ENCODE measurements at regions not wholly inside any gene's neighbourhood (a gene's known extent, or its start where the extent isn't known, plus 50 kb on each side); places are given as distances from the start of the nearest gene placed in this dataset.

DNA sequence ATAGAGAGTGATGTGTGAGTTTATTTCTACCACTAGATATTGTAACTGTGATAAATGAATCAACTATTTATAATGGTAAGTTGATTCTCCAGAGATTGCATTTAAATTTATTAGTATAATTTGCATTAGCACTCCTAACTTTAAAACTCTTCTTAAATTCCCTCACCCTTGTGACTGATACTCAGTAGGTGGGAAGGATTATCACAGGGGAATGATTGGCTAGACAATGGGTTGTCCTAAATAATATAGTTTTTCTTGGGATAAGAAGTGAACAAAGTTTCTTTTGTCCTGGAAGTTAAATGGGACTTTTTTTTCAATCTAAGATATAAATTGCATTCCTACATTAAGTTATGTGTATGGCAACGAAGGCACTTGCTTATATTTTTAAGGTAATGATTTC is 169.2 kb upstream of the PITX2 start (continued):
- TF ChIP-seq, protein P1, sequence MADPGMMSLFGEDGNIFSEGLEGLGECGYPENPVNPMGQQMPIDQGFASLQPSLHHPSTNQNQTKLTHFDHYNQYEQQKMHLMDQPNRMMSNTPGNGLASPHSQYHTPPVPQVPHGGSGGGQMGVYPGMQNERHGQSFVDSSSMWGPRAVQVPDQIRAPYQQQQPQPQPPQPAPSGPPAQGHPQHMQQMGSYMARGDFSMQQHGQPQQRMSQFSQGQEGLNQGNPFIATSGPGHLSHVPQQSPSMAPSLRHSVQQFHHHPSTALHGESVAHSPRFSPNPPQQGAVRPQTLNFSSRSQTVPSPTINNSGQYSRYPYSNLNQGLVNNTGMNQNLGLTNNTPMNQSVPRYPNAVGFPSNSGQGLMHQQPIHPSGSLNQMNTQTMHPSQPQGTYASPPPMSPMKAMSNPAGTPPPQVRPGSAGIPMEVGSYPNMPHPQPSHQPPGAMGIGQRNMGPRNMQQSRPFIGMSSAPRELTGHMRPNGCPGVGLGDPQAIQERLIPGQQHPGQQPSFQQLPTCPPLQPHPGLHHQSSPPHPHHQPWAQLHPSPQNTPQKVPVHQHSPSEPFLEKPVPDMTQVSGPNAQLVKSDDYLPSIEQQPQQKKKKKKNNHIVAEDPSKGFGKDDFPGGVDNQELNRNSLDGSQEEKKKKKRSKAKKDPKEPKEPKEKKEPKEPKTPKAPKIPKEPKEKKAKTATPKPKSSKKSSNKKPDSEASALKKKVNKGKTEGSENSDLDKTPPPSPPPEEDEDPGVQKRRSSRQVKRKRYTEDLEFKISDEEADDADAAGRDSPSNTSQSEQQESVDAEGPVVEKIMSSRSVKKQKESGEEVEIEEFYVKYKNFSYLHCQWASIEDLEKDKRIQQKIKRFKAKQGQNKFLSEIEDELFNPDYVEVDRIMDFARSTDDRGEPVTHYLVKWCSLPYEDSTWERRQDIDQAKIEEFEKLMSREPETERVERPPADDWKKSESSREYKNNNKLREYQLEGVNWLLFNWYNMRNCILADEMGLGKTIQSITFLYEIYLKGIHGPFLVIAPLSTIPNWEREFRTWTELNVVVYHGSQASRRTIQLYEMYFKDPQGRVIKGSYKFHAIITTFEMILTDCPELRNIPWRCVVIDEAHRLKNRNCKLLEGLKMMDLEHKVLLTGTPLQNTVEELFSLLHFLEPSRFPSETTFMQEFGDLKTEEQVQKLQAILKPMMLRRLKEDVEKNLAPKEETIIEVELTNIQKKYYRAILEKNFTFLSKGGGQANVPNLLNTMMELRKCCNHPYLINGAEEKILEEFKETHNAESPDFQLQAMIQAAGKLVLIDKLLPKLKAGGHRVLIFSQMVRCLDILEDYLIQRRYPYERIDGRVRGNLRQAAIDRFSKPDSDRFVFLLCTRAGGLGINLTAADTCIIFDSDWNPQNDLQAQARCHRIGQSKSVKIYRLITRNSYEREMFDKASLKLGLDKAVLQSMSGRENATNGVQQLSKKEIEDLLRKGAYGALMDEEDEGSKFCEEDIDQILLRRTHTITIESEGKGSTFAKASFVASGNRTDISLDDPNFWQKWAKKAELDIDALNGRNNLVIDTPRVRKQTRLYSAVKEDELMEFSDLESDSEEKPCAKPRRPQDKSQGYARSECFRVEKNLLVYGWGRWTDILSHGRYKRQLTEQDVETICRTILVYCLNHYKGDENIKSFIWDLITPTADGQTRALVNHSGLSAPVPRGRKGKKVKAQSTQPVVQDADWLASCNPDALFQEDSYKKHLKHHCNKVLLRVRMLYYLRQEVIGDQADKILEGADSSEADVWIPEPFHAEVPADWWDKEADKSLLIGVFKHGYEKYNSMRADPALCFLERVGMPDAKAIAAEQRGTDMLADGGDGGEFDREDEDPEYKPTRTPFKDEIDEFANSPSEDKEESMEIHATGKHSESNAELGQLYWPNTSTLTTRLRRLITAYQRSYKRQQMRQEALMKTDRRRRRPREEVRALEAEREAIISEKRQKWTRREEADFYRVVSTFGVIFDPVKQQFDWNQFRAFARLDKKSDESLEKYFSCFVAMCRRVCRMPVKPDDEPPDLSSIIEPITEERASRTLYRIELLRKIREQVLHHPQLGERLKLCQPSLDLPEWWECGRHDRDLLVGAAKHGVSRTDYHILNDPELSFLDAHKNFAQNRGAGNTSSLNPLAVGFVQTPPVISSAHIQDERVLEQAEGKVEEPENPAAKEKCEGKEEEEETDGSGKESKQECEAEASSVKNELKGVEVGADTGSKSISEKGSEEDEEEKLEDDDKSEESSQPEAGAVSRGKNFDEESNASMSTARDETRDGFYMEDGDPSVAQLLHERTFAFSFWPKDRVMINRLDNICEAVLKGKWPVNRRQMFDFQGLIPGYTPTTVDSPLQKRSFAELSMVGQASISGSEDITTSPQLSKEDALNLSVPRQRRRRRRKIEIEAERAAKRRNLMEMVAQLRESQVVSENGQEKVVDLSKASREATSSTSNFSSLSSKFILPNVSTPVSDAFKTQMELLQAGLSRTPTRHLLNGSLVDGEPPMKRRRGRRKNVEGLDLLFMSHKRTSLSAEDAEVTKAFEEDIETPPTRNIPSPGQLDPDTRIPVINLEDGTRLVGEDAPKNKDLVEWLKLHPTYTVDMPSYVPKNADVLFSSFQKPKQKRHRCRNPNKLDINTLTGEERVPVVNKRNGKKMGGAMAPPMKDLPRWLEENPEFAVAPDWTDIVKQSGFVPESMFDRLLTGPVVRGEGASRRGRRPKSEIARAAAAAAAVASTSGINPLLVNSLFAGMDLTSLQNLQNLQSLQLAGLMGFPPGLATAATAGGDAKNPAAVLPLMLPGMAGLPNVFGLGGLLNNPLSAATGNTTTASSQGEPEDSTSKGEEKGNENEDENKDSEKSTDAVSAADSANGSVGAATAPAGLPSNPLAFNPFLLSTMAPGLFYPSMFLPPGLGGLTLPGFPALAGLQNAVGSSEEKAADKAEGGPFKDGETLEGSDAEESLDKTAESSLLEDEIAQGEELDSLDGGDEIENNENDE (IDR thresholded peaks at IDR 0.05; ENCODE audit: insufficient replicate concordance, low read length) = peak; percentile 49
- no peak for TF ChIP-seq BACH1 (IDR thresholded peaks at IDR 0.05; ENCODE audit: low read length)
- TF ChIP-seq GTF2F1 (IDR thresholded peaks at IDR 0.05; ENCODE audit: borderline replicate concordance, low read depth, low read length) = no peak
